Calu3 (cell line): ENCODE measurements at regions not wholly inside any gene's neighbourhood (a gene's known extent, or its start where the extent isn't known, plus 50 kb on each side); places are given as distances from the start of the nearest gene placed in this dataset.

Source experiments
- BruUV-seq: library from RNA; stranded (reverse); fragments of 400-500 nt; replicated peaks from 2 replicates; lab custom pipeline; 2021; lab: Mats Ljungman, UMichigan
- CTCF ChIA-PET: fragments of 300-600 bp; sonication (Branson Sonifier 250); formaldehyde crosslinking; loops from one replicate; lab custom pipeline; 2022; ENCODE audit warnings: antibody characterized with exemption; lab: Charles Lee
- DNase-seq: peaks from one replicate; pipeline ENCODE4 v3.0.0; 2022
- H3K27ac Mint-ChIP-seq: one replicate; pipeline ENCODE4 v1.8.0; 2022; ENCODE audit warnings: mixed read lengths; ENCODE audit not compliant: unreplicated experiment
- H3K27me3 Mint-ChIP-seq: one replicate; pipeline ENCODE4 v1.8.0; 2022; ENCODE audit warnings: mixed read lengths; ENCODE audit not compliant: unreplicated experiment
- H3K36me3 Mint-ChIP-seq: one replicate; pipeline ENCODE4 v1.8.0; 2022; ENCODE audit warnings: mild to moderate bottlenecking, moderate library complexity, mixed read lengths; ENCODE audit not compliant: insufficient read depth, unreplicated experiment
- H3K4me1 Mint-ChIP-seq: one replicate; pipeline ENCODE4 v1.8.0; 2022; ENCODE audit warnings: mild to moderate bottlenecking, low read depth, mixed read lengths; ENCODE audit not compliant: unreplicated experiment
- H3K4me3 Mint-ChIP-seq: one replicate; pipeline ENCODE4 v1.8.0; 2022; ENCODE audit warnings: mild to moderate bottlenecking, low read depth, moderate library complexity, mixed read lengths; ENCODE audit not compliant: unreplicated experiment
- H3K9me3 Mint-ChIP-seq: one replicate; pipeline ENCODE4 v1.8.0; 2022; ENCODE audit warnings: low read depth, mixed read lengths; ENCODE audit not compliant: unreplicated experiment
- intact Hi-C: fragments of 100-400 bp; cut with micrococcal nuclease; formaldehyde crosslinking; loops from one replicate; pipeline ENCODE4 v1.10.0; 2022; ENCODE audit not compliant: unreplicated experiment
- TF ChIP-seq, protein P1 (sequence below): fragments of 200-600 bp; IDR thresholded peaks from one replicate; pipeline ENCODE4 v1.8.0; 2022; ENCODE audit warnings: antibody characterized with exemption; ENCODE audit not compliant: unreplicated experiment

DNA sequence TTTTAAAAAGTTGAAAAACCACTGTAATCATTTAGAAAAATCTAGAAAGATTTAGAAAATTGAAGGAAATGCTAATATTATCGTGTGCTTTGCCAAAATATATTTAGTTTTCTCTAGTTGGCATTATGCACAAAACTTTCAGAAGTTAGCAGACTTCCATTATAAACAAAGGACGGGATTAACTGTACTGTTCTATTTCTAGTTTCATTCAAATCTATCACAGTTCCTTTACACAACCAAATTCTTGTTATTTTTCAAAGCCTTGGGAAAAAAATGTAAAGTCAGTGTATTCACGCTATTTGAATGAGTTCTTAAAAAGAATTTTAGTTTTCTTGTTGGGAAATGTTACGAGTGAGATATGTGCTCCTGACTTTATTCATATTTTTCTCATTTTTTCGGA, 277.8 kb downstream of the LMO7 start:
- no peak overlapping the region for H3K4me3 Mint-ChIP-seq
- intact Hi-C loops: no loop called here
- no TSS peak for BruUV-seq
- no peaks in the 10 kb centered on the region for H3K36me3 Mint-ChIP-seq
- no peak overlapping the region for H3K27ac Mint-ChIP-seq
- no peaks in the 10 kb centered on the region for H3K4me1 Mint-ChIP-seq
- H3K27me3 Mint-ChIP-seq: no peaks in the 10 kb centered on the region
- TF ChIP-seq, protein P1, sequence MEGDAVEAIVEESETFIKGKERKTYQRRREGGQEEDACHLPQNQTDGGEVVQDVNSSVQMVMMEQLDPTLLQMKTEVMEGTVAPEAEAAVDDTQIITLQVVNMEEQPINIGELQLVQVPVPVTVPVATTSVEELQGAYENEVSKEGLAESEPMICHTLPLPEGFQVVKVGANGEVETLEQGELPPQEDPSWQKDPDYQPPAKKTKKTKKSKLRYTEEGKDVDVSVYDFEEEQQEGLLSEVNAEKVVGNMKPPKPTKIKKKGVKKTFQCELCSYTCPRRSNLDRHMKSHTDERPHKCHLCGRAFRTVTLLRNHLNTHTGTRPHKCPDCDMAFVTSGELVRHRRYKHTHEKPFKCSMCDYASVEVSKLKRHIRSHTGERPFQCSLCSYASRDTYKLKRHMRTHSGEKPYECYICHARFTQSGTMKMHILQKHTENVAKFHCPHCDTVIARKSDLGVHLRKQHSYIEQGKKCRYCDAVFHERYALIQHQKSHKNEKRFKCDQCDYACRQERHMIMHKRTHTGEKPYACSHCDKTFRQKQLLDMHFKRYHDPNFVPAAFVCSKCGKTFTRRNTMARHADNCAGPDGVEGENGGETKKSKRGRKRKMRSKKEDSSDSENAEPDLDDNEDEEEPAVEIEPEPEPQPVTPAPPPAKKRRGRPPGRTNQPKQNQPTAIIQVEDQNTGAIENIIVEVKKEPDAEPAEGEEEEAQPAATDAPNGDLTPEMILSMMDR: no peak
- no peaks in the 10 kb centered on the region for H3K9me3 Mint-ChIP-seq
- no peak for DNase-seq
- CTCF ChIA-PET: no interaction called here

DNA sequence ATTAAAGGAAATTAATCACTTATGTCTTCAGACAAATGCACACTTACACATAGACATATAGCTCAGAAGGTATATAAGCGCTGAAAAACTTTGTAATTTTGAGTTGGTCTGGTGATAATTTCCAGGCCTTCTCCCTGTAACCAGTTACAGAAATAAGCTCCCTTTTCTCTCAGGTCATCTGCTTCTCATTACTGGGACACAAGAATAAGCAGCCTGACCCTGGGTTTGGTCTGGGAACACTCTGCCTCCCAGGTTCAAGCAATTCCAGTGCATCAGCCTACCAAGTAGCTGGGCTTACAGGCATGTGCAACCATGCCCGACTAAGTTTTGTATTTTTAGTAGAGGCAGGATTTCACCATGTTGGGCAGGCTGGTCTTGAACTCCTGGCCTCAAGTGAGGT, 274.5 kb downstream of the LMO7 start:
- no peak overlapping the region for H3K27ac Mint-ChIP-seq
- no peaks in the 10 kb centered on the region for H3K9me3 Mint-ChIP-seq
- no peak for DNase-seq
- BruUV-seq: no TSS peak
- CTCF ChIA-PET: no interaction called here
- TF ChIP-seq, protein P1: no peak
- intact Hi-C loops: no loop called here
- H3K27me3 Mint-ChIP-seq: no peaks in the 10 kb centered on the region
- no peaks in the 10 kb centered on the region for H3K36me3 Mint-ChIP-seq
- H3K4me3 Mint-ChIP-seq: no peak overlapping the region
- H3K4me1 Mint-ChIP-seq: no peaks in the 10 kb centered on the region
